GM10266 (cell line): ENCODE measurements at regions not wholly inside any gene's neighbourhood (a gene's known extent, or its start where the extent isn't known, plus 50 kb on each side); places are given as distances from the start of the nearest gene placed in this dataset.

Source experiments
- DNase-seq: peaks from one replicate; pipeline ENCODE4 v3.0.0; 2012; ENCODE audit errors: extremely low spot score
- TF ChIP-seq, protein P1 (sequence below): IDR thresholded peaks from 2 replicates; pipeline ENCODE4 v1.5.1; 2012; ENCODE audit warnings: mild to moderate bottlenecking, low read depth; ENCODE audit not compliant: control insufficient read depth, insufficient read depth; ENCODE audit errors: missing control alignments

DNA sequence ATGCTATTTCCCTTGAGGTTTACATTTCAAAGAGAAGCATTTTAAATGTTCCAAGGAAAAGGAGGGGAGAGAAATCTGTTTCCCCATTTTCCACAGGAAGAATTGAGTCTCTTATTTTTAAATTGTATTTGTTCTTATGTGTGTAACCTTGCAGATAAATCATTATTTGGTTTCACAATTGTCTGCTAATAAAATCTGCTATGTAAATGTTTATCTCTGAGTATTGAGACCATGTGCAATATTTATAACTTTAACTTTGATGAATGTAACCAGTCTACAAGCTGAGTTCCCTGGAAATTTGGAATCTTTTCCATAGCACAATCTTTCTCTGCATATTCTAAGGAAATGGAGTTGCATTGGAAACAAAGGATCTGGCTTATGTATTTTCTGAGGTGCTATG, 209.6 kb downstream of the PTBP2 start:
- no peak for DNase-seq
- TF ChIP-seq, protein P1, sequence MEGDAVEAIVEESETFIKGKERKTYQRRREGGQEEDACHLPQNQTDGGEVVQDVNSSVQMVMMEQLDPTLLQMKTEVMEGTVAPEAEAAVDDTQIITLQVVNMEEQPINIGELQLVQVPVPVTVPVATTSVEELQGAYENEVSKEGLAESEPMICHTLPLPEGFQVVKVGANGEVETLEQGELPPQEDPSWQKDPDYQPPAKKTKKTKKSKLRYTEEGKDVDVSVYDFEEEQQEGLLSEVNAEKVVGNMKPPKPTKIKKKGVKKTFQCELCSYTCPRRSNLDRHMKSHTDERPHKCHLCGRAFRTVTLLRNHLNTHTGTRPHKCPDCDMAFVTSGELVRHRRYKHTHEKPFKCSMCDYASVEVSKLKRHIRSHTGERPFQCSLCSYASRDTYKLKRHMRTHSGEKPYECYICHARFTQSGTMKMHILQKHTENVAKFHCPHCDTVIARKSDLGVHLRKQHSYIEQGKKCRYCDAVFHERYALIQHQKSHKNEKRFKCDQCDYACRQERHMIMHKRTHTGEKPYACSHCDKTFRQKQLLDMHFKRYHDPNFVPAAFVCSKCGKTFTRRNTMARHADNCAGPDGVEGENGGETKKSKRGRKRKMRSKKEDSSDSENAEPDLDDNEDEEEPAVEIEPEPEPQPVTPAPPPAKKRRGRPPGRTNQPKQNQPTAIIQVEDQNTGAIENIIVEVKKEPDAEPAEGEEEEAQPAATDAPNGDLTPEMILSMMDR = no peak

DNA sequence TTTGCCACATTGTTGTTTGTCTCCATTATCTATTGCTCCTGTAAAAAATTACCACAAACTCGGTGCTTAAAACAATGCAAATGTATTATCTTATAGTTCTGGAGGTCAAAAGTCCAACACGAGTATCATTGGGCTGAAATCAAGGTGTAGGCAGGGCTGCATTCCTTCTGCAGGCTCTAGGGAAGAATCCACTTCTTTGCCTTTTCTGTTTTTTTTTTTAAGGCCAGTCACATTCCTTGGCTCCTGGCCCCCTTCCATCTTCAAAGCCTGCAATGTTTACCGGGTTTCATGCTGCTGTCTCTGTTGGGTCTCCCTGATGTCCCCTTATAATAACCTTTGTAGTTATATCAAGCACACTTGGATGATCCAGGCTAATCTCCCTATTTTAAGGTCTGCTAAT, 212.7 kb downstream of the PTBP2 start:
- no peak for DNase-seq
- TF ChIP-seq, protein P1 = no peak

DNA sequence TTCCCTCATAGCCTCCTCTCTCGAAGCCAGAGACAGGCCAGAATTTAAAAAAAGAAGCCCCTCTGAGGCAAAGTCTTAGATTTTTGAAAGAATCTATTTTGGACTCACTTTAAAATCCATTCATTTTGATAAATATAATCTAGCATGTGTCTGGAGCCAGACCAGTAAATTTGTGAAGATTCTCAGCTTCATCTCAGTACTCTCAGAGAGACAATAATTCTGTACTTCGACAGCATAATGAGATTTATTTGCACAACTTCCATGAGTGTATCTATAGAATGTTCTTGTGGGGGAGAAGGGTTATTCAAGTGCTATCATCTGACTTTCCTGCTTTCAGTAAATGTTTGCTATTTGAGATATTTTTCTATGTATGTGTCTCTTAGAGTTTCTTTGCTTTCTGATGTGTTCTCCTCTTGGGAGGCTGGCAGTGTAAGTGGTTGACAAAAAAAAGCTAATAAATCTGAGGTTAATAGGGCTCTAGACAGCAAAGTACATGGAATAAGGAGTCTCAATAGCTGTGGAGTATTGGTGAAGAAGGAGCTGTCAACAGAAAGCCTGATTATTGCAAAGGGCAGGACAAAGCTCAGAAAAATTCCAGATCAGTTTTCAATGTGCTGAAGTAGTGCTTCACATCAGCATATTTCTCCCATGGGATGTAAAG, 223.0 kb downstream of the PTBP2 start:
- TF ChIP-seq, protein P1 = no peak
- DNase-seq = no peak

DNA sequence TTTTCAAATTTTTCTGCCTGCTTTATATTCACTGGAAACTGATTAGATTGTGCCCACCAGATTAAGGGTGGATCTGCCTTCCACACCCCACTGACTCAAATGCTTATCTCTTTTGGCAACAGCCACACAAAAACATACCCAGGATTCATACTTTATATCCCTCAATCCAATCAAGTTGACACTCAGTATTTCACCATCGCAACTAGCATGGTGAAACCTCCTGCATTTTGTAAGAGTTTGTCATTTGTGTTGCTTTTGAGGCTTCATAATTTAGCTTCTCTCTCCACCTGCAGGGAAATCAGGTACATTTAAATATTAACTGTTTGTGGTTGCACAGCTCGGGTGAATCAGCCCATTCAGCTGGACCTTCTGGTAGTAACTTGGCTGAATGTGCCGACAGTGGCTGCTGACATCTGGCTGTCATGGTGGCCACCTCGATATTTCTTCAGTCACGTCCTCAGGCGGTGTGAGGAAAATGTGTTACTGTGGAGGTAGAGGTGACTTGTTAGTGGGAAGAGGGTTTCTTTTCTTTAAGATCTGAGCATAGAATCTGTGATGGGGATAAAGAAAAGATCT, 224.0 kb downstream of the PTBP2 start:
- no peak for DNase-seq
- TF ChIP-seq, protein P1 = no peak

DNA sequence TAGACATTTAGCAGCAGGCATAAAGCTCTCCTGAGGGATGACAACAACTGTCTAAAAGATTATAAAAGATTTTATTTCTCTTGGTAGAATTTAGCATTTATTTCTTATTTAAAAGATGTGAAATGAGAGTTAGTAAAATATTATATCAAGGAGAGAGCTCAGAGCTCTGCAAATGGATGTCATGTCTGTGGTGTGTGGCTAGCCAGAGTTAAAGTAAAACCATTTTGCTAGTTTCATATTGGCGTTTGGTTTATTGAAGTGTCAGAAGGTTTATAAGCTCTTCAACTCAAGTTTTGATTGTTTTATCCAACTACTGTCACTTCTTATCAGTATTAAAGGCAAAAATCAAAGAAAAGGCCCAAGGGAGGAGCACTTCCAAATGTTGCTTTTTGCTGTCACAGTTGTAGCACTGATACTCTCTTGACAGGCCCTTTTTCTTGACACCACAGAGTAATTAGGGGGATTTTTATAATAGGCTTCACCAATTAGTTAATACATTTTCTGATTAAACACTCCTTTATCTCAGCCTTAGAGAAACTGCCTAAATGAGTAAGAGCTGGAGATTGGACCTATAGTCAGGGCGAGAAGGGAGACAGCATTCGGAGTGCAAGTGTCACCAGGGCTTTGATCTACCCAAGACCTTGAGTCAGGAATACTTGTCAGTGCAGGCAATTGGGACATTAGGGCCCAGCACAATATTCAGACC, 233.9 kb downstream of the PTBP2 start:
- TF ChIP-seq, protein P1 = no peak
- no peak for DNase-seq

DNA sequence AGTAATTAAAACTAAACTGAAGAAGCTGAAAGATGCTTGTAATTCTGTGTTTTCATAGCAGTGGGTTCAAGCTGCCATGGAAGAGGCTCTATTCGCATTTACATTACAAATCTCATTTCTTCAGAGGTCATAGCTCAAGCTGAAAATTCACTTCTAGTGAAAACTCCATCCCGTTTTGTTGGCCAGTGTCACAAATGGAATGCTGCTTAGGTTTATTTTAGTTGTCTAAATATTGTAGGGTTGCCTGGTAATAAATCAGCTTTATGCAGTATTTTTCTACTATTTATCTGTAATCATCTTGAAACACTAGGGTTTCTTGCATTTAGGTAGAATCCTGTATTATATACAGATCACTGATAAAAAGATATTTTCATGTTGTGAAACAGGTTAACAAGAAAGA, 240.6 kb downstream of the PTBP2 start:
- DNase-seq = no peak
- TF ChIP-seq, protein P1 = no peak

DNA sequence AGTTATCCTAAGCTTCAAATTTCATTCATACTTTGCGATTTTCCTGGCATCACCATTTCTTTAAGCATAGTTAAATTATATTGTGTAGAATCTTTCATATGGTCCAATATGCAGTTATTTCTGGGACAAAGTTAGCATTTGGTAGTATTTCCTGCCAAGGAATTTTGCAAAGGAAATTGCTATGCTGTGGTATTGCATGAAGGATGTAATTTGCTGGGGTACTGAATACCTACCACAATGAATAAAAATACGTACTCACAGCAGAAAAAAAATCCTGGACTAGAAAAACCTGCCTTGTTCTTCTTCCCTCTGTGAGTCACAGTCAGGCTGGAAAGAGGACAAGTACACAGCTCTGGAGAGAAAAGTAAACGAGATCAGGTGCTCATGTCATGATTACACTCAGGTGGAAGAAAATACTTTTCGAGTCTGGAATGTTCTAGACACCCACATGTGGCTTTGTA, 241.2 kb downstream of the PTBP2 start:
- TF ChIP-seq, protein P1 = no peak
- no peak for DNase-seq
